ENCODE measurements at regions not wholly inside any gene's neighbourhood (a gene's known extent, or its start where the extent isn't known, plus 50 kb on each side); places are given as distances from the start of the nearest gene placed in this dataset.

DNA sequence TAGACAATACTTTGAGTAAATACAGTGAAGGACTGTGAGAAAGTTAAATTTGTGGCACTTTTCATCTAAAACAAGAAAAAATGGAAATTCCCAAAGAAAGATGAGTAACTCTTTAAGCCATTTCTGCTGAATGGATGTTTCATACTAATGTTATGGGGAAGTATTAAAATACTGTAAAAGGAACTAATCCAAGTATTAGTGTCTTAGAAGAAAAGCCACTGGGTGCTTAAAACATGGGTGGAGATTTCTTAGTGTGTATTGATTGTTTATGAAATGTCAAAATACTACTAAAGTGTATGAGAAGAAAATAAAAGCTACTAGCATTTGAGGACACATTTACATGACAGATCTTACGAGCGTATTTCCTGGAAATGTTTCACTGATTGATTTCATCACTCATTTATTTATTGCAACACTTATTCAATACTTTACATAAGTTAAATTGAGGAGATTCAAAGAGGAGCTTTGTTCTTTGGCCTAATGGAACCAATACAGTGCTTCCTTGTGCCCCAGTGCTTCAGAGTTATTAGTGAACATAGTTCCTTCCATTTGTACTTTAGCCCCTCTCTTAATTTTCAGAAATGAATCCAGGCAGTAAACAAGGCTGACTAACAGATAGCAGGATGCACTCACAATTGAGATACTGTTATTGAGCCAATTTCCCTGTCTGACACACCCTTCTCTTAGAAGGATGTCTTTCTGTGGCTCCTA, 155.5 kb upstream of the AHR start:
- TF ChIP-seq, protein P1, sequence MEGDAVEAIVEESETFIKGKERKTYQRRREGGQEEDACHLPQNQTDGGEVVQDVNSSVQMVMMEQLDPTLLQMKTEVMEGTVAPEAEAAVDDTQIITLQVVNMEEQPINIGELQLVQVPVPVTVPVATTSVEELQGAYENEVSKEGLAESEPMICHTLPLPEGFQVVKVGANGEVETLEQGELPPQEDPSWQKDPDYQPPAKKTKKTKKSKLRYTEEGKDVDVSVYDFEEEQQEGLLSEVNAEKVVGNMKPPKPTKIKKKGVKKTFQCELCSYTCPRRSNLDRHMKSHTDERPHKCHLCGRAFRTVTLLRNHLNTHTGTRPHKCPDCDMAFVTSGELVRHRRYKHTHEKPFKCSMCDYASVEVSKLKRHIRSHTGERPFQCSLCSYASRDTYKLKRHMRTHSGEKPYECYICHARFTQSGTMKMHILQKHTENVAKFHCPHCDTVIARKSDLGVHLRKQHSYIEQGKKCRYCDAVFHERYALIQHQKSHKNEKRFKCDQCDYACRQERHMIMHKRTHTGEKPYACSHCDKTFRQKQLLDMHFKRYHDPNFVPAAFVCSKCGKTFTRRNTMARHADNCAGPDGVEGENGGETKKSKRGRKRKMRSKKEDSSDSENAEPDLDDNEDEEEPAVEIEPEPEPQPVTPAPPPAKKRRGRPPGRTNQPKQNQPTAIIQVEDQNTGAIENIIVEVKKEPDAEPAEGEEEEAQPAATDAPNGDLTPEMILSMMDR (IDR thresholded peaks at IDR 0.05) = no peak
- no peak for TF ChIP-seq POLR2A (IDR thresholded peaks at IDR 0.05)
